ENCODE measurements at regions not wholly inside any gene's neighbourhood (a gene's known extent, or its start where the extent isn't known, plus 50 kb on each side); places are given as distances from the start of the nearest gene placed in this dataset.

- DNase-seq: no peak
- no peak overlapping the region for H3K4me3 ChIP-seq
- H3K9me3 ChIP-seq: peaks cover 0 to 10% (median 7%) of the 10 kb centered on the region in 4 donors
- intact Hi-C loops (cut with DNase I; ENCODE audit: low total_unique reads): loop anchor here (10.0 kb wide), 1 partner anchor 62 kb away; no protein-coding TSS in a partner anchor
- no peak for TF ChIP-seq CTCF (IDR thresholded peaks at IDR 0.05)
- TF ChIP-seq POLR2A (IDR thresholded peaks at IDR 0.05): no peak
- TF ChIP-seq POLR2AphosphoS5 (IDR thresholded peaks at IDR 0.05): no peak
- TF ChIP-seq EP300 (IDR thresholded peaks at IDR 0.05): no peak
- H3K27me3 ChIP-seq: peaks cover 0 to 4% (median 0%) of the 10 kb centered on the region in 3 donors
- H3K4me1 ChIP-seq: no peaks in the 10 kb centered on the region
- 75 to 95% (median 82%) methylated on average over 15 to 16 of the region's 16 CpGs for WGBS, 5 donors
- H3K36me3 ChIP-seq: no peaks in the 10 kb centered on the region
- H3K27ac ChIP-seq: no peak overlapping the region
These were observed 1174.9 kb downstream of the BRD1 start for GRCh38 chr22:48652796-48653195.

DNA sequence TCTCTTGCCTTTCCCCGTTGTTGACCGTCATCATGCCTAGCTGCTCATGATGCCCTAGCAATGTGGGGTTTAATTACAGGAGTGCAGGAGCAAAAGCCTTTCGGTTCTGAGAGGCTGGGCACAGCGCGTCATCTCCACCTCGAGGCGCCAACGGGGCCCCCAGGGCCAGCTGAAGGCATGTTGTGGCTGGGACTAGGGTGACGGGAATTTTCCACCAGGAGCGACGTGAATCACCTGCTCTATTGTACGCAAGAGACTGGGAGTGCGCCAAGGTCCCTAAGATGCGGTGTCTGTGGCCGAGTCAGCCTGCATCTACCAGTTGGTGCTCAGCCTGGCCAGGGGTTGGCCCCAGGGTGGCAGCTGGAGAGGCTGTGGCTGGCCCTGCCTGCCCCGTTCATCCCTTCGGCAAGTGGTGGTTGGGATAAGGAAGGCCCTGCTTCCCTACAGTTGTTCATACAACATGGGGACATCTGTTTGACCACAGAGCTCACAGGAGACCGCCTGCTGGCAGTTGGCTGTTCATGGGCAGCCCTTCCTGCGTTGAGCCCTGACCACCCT is 1175.6 kb downstream of the BRD1 start:
- no peaks in the 10 kb centered on the region for H3K36me3 ChIP-seq
- intact Hi-C loops (cut with DNase I; ENCODE audit: low total_unique reads): loop anchor here (10.0 kb wide), 1 partner anchor 63 kb away; no protein-coding TSS in a partner anchor
- 75 to 90% (median 85%) methylated on average over 13 to 19 of the region's 19 CpGs for WGBS, 5 donors
- H3K4me3 ChIP-seq: no peak overlapping the region
- no peaks in the 10 kb centered on the region for H3K4me1 ChIP-seq
- TF ChIP-seq POLR2AphosphoS5 (IDR thresholded peaks at IDR 0.05) (no peak), CTCF (IDR thresholded peaks at IDR 0.05) (no peak), EP300 (IDR thresholded peaks at IDR 0.05) (no peak), POLR2A (IDR thresholded peaks at IDR 0.05) (no peak)
- H3K9me3 ChIP-seq: peaks cover 0 to 10% (median 7%) of the 10 kb centered on the region in 4 donors
- H3K27ac ChIP-seq: no peak overlapping the region
- peaks cover 0 to 4% (median 0%) of the 10 kb centered on the region in 3 donors for H3K27me3 ChIP-seq
- DNase-seq: no peak

GRCh38 chr22:48651036-48651890 is 1176.4 kb downstream of the BRD1 start:
- no peak overlapping the region for H3K4me3 ChIP-seq
- H3K27ac ChIP-seq: no peak overlapping the region
- intact Hi-C loops (cut with DNase I; ENCODE audit: low total_unique reads): loop anchor here (10.0 kb wide), 1 partner anchor 64 kb away; no protein-coding TSS in a partner anchor
- TF ChIP-seq POLR2AphosphoS5 (IDR thresholded peaks at IDR 0.05): no peak
- no peak for TF ChIP-seq EP300 (IDR thresholded peaks at IDR 0.05)
- TF ChIP-seq POLR2A (IDR thresholded peaks at IDR 0.05): no peak
- no peak for TF ChIP-seq CTCF (IDR thresholded peaks at IDR 0.05)
- WGBS, 5 donors: 76 to 80% (median 79%) methylated on average over 26 of the region's 26 CpGs
- H3K36me3 ChIP-seq: no peaks in the 10 kb centered on the region
- H3K9me3 ChIP-seq: peaks cover 0 to 10% (median 7%) of the 10 kb centered on the region in 4 donors
- DNase-seq: no peak
- peaks cover 0 to 4% (median 0%) of the 10 kb centered on the region in 3 donors for H3K27me3 ChIP-seq
- no peaks in the 10 kb centered on the region for H3K4me1 ChIP-seq

GRCh38 chr22:48650323-48651035 is 1177.2 kb downstream of the BRD1 start:
- Histone ChIP-seq H3K36me3 (no peaks in the 10 kb centered on the region), H3K4me3 (no peak overlapping the region), H3K4me1 (no peaks in the 10 kb centered on the region), H3K27ac (no peak overlapping the region), H3K27me3 (peaks cover 0 to 4% (median 0%) of the 10 kb centered on the region in 3 donors), H3K9me3 (peaks cover 0 to 9% (median 7%) of the 10 kb centered on the region in 4 donors)
- WGBS, 5 donors: 86 to 95% (median 89%) methylated on average over 16 to 17 of the region's 17 CpGs
- intact Hi-C loops (cut with DNase I; ENCODE audit: low total_unique reads): loop anchor here (10.0 kb wide), 1 partner anchor 64 kb away; no protein-coding TSS in a partner anchor
- TF ChIP-seq EP300 (IDR thresholded peaks at IDR 0.05) (no peak), POLR2AphosphoS5 (IDR thresholded peaks at IDR 0.05) (no peak), POLR2A (IDR thresholded peaks at IDR 0.05) (no peak), CTCF (IDR thresholded peaks at IDR 0.05) (no peak)
- no peak for DNase-seq
